ENCODE measurements at regions not wholly inside any gene's neighbourhood (a gene's known extent, or its start where the extent isn't known, plus 50 kb on each side); places are given as distances from the start of the nearest gene placed in this dataset.

- no peak for DNase-seq (ENCODE audit: low read depth in 2 of 2)
Observed at GRCh38 chr11:19560156-19560555, 152.5 kb upstream of the NAV2 start.

- no peak for DNase-seq (ENCODE audit: low read depth in 2 of 2)
Observed at GRCh38 chr11:19559746-19560145, 152.9 kb upstream of the NAV2 start.

GRCh38 chr11:19558189-19558986 is 154.2 kb upstream of the NAV2 start:
- no peak for DNase-seq (ENCODE audit: low read depth in 2 of 2)

- DNase-seq (ENCODE audit: low read depth in 2 of 2): peak; percentile 17 to 29
Observed at GRCh38 chr11:19557720-19558140, 154.9 kb upstream of the NAV2 start.

GRCh38 chr11:19557185-19557584 is 155.5 kb upstream of the NAV2 start:
- no peak for DNase-seq (ENCODE audit: low read depth in 2 of 2)

- no peak for DNase-seq (ENCODE audit: low read depth in 2 of 2)
Observed at GRCh38 chr11:19555266-19555665, 157.4 kb upstream of the NAV2 start.

GRCh38 chr11:19553683-19554333 is 158.8 kb upstream of the NAV2 start:
- DNase-seq (ENCODE audit: low read depth in 2 of 2): peak; percentile 46 to 47

GRCh38 chr11:19552656-19553260 is 159.9 kb upstream of the NAV2 start:
- DNase-seq (ENCODE audit: low read depth in 2 of 2): no peak

GRCh38 chr11:19552161-19552560 is 160.5 kb upstream of the NAV2 start:
- no peak for DNase-seq (ENCODE audit: low read depth in 2 of 2)

GRCh38 chr11:19551457-19551856 is 161.2 kb upstream of the NAV2 start:
- no peak for DNase-seq (ENCODE audit: low read depth in 2 of 2)

- DNase-seq (ENCODE audit: low read depth in 2 of 2): no peak
Observed at GRCh38 chr11:19547044-19547443, 165.6 kb upstream of the NAV2 start.

GRCh38 chr11:19546325-19546724 is 166.3 kb upstream of the NAV2 start:
- DNase-seq (ENCODE audit: low read depth in 2 of 2): no peak

- DNase-seq (ENCODE audit: low read depth in 2 of 2): no peak
Observed at GRCh38 chr11:19541521-19542049, 171.1 kb upstream of the NAV2 start.

GRCh38 chr11:19539861-19540260 is 172.8 kb upstream of the NAV2 start:
- no peak for DNase-seq (ENCODE audit: low read depth in 2 of 2)

- no peak for DNase-seq (ENCODE audit: low read depth in 2 of 2)
Observed at GRCh38 chr11:19537803-19538453, 174.7 kb upstream of the NAV2 start.

- no peak for DNase-seq (ENCODE audit: low read depth in 2 of 2)
Observed at GRCh38 chr11:19536131-19536530, 176.5 kb upstream of the NAV2 start.

- DNase-seq (ENCODE audit: low read depth in 2 of 2): no peak
Observed at GRCh38 chr11:19530505-19530904, 182.1 kb upstream of the NAV2 start.

GRCh38 chr11:19526119-19526518 is 186.5 kb upstream of the NAV2 start:
- DNase-seq (ENCODE audit: low read depth in 2 of 2): no peak

GRCh38 chr11:19525714-19526113 is 186.9 kb upstream of the NAV2 start:
- DNase-seq (ENCODE audit: low read depth in 2 of 2): no peak

GRCh38 chr11:19525276-19525675 is 187.4 kb upstream of the NAV2 start:
- DNase-seq (ENCODE audit: low read depth in 2 of 2): no peak

- DNase-seq (ENCODE audit: low read depth in 2 of 2): no peak
Observed at GRCh38 chr11:19524171-19524671, 188.4 kb upstream of the NAV2 start.

GRCh38 chr11:19520681-19521080 is 192.0 kb upstream of the NAV2 start:
- no peak for DNase-seq (ENCODE audit: low read depth in 2 of 2)
